B cell (primary cell): ENCODE measurements at regions not wholly inside any gene's neighbourhood (a gene's known extent, or its start where the extent isn't known, plus 50 kb on each side); places are given as distances from the start of the nearest gene placed in this dataset.

Experiments used
- CTCF ChIP-seq: fragments of 200-600 bp; IDR thresholded peaks from one replicate; pipeline ENCODE4 v1.8.0; 2022; ENCODE audit warnings: antibody characterized with exemption, mild to moderate bottlenecking
- EZH2 ChIP-seq: IDR thresholded peaks from 2 replicates; pipeline ENCODE4 v1.6.1; 2012; ENCODE audit warnings: borderline replicate concordance, low read depth, mild to moderate bottlenecking, moderate library complexity, low read length; ENCODE audit not compliant: insufficient read depth, poor library complexity, severe bottlenecking

- TF ChIP-seq CTCF (no peak), EZH2 (no peak)
These were observed 123.2 kb upstream of the HMCN1 start for GRCh38 chr1:185610954-185611353.
